Stimulated activated CD8-positive, alpha-beta memory T cell treated with anti-CD3 and anti-CD28 coated beads, Interleukin-4, amount 100 ng/mL, for 24 hours (primary cell): ENCODE measurements at regions not wholly inside any gene's neighbourhood (a gene's known extent, or its start where the extent isn't known, plus 50 kb on each side); places are given as distances from the start of the nearest gene placed in this dataset.
"Not testable (repeated sequence)": the region's sequence is repeated elsewhere in the genome, so short reads cannot be mapped to it uniquely, and the experiment has no call there.

ENCODE experiments used
- DNase-seq: peaks from one replicate; pipeline ENCODE4 v3.0.0-alpha.2; 2020; ENCODE audit warnings: low read depth

DNA sequence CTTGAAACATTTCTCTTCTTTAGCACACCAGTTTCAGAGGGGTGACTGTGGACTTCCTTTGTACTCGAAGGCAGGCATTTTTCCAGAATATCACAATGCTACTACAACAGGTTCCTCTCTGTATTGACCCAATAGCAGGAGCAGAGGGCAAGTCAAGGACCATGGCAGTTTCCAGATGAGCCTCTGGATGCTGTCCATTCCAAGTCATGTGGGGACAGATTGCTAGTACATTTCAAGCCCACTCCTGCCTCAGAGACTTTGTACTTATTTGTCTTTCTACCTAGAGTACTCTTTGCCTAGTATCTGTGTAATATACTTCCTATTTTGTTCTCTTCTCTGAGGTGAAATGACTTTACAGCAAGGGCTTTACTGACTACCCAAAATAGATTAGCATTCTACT lies 373.9 kb downstream of the PIK3C3 start:
- no peak for DNase-seq

GRCh38 chr18:42330296-42330695 lies 375.3 kb downstream of the PIK3C3 start:
- no peak for DNase-seq

- DNase-seq = no peak
Observed at GRCh38 chr18:42333558-42333957, 378.5 kb downstream of the PIK3C3 start.

DNA sequence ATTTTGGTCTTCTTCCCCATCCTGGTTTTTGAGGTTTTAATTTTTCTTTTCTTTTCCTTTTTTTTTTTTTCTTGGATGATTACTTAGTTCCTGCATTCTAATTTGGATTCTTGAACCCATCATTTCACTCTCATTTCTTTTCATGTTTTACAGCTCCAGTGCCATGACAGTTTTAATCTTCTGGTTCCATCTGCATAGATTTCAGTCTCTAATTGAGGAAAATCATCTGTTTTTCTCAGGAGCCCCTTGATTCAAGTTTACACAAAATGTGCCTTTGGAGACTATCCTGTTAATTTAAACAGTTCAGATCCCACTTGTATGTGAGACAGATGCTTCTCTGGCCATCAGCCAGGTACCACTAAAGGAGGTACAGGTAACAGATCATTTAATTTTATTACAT lies 379.9 kb downstream of the PIK3C3 start:
- DNase-seq = no peak

DNA sequence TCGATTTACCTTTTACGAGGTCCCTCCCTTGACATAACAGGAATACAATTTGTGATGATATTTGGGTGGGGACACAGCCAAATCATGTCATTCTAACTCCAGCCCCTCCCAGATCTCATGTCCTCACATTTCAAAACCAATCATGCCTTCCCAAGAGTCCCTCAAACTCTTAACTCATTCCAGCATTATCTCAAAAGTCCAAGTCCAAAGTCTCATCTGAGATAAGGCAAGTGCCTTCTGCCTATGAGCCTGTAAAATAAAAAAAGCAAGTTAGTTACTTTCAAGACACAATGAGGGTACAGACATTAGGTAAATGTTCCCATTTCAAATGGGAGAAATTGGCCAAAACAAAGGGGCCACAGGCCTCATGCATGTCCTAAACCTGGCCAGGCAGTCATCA lies 381.1 kb downstream of the PIK3C3 start:
- no peak for DNase-seq

DNA sequence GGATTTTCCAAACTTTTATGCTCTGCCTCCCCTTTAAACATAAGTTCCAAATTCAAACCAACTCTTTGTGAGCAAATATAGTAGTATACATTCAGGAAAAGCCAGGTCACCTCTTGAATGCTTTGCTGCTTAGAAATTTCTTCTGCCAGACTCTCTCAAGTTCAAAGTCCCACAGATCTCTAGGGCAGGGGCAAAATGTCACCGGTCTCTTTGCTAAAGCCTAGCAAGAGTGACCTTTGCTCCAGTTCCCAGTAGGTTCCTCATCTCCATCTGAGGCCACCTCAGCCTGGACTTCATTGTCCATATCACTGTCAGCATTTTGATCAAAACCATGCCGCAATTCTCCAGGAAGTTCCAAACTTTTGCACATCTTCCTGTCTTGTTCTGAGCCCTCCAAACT lies 382.3 kb downstream of the PIK3C3 start:
- not testable (repeated sequence) for DNase-seq

- no peak for DNase-seq
Observed at GRCh38 chr18:42338683-42339082, 383.6 kb downstream of the PIK3C3 start.

DNA sequence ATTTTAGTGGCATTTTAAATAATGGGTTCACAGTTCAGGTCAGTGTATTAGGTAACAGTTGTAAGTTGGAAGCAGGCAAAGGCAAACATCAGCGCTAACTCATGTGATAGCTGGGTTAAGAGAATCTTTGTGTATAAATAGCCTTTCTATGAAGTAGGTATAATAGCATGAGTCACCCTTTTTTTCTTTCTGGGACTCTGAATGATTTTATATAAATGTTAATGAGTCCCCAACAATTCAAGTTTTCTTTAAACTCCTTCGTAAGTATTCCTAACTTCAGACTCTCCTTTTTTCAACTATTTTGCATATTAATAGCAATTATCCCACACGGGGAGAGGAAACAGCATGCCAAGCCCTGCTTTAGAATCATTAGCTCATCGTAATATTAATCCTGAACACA lies 384.3 kb downstream of the PIK3C3 start:
- no peak for DNase-seq

DNA sequence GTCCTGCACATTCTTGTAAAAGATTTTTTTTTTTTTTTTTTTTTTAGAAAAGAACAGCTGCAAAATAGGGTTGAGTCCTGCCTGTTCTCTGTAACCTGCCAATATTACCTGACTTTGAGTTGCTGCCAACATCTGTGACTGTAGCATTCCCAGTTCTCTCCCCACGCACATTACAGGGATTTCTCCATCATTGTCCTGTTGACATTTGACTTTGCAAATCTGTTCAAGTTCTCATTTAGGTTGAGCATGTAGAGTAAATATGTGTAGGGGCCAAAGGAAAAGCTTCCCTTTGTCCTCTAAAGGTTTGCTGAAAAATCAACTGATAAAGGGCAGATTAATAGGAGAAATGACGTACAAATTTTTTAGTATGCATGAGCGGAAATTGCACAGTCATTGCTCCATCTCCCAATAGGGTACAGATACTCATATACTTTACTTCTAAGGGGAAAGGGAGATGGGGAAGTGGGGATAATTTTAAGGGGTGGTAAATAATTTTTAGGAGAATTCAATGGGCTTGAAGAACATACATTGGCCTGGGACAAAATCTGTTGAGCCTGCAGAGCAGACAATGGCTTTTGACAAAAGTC lies 385.5 kb downstream of the PIK3C3 start:
- DNase-seq = no peak

DNA sequence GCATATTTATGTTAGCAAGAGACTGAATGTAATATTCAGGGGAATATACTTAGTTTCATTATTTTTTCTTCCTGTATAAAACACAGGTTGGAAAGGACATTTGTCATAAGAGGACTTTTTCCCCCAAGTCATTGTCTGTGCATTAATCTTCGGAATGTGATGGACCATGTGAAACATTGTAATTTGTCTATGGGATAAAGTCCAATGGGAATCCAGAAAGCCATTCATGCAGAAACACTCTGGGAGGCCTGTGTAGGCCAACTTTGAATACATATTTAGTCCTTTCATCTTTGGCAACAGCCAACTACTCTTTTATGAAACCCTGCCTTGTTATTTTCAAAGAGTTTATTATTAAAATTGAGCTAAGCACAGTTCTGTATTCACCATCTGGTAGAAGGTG lies 386.4 kb downstream of the PIK3C3 start:
- DNase-seq = no peak

DNA sequence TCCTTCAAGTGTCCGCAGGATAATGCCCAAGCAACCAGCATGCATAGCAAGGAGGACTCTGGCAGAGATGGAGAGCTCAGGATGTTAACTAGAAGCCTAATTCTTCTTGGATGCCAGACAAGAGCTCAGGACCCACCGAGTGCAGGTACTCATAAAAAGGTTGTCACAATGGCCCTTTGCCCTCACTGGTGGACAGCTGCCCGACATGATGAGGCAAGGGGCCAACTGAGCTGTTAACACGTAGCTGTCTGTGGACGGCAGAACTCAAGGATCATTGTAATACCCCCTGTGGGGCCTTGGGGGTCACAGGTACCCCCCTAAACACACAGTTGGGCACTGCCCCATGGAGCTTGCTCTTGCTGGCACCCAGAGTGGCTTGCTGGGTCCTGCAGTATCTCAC lies 393.7 kb downstream of the PIK3C3 start:
- no peak for DNase-seq

DNA sequence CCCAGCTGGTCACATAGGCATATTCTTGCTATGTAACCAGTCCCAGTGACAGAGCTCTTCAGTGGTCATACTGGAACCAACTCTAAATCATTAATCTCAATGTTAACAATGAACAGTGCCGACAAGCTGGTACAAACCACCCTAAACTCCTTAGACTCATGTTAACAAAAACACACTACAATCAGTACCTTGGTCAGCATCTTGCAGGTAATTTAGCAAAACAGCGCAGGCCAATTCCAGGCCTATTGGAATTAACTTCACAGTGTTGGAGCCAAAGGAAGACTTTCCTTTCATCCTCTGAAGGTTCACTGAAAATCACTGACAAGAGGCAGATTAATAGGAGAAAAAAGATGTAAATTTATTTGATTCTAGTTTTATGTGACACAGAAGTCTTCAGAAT lies 396.4 kb downstream of the PIK3C3 start:
- no peak for DNase-seq

GRCh38 chr18:42360716-42361115 lies 405.7 kb downstream of the PIK3C3 start:
- no peak for DNase-seq

DNA sequence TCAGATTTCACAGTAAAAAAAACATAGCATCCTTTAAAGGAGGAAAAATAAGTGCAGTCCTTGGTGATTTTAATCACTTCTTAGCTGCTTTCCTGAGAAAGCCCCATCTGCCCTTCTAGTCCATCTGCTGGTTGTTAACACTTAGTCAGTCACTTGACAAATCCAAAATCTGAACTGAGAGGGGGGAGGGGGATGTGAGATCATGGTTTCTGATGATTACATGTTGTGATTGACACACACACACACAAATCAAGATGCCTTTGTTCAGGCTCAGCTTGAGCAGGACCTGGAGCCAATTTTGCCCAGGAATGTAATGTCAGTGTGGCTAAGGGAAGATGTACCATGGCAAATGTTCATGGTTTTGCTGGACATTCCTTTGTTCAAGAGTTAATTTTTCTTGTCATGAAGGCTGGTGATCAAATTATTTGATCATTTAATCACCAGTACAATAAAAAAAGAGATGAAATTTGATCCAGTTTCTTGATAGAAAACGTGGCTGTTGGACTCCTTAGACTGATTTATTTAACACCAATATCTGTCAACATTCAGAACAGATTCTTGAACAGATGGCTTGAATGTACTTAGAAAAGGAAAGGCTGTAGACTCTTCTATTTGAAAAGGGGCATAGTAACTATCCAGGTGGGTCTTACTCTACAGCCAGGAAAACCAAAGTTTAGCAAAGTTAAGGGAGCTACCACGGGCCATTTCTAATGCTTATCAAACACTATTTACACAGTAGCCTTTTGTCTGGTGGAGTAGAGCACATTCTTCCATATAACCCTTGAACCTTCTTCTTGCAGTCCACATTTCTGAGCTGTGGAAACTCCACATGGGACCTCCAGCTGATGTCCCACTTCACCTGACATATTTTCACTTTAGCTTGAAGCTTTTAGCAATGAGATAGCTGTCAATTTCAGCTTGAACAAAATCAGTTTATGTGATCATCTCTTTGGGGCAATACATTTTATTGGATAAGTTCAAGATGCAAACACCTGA lies 408.7 kb downstream of the PIK3C3 start:
- no peak for DNase-seq

GRCh38 chr18:42364766-42365165 lies 409.7 kb downstream of the PIK3C3 start:
- DNase-seq = no peak

DNA sequence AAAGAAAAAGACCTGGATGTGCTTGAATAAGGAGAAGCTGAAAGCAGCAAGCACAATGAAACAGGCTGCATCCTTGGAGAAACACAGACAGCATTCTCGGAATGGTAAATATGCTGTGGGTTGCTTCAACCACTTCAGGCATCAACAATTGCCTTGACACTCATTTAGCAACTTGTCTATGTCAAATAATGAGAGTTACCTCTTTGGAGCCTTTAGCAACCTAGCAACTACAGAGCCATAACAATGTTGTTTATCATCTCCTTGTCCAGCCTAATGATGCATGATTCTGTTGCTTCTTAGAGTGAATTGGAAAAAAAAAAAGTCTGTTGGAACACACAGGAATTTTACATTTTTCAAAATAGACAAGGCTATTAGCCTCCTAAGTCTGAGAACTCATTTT lies 410.6 kb downstream of the PIK3C3 start:
- DNase-seq = no peak

DNA sequence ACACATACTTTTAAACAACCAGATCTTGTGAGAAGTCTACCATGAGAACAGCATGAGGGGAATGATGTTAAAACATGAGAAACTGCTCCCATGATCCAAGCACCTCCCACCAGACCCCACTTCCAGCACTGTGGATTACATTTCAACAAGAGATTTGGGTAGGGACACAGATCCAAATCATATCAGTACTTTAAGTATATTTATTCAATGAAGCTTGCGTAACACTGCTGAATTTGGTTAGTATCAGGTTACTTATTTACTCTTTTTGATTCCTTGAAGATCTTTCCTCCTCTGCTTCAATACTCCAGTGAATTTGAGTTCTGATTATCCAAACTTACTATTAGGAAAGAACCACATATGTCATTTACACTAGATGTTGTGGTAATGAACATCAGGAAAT lies 418.6 kb downstream of the PIK3C3 start:
- no peak for DNase-seq

- DNase-seq = no peak
Observed at GRCh38 chr18:42374961-42375360, 419.9 kb downstream of the PIK3C3 start.

DNA sequence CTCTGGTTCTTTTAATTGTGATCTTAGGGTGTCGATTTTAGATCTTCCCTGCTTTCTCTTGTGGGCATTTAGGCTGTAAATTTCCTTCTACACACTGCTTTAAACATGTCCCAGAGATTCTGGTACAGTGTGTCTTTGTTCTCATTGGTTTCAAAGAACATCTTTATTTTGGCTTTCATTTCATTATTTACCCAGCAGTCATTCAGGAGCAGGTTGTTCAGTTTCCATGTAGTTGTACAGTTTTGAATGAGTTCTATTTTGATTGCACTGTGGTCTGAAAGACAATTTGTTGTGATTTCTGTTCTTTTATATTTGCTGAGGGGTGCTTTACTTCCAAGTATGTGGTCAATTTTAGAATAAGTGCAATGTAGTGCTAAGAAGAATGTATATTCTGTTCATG lies 423.8 kb downstream of the PIK3C3 start:
- not testable (repeated sequence) for DNase-seq

DNA sequence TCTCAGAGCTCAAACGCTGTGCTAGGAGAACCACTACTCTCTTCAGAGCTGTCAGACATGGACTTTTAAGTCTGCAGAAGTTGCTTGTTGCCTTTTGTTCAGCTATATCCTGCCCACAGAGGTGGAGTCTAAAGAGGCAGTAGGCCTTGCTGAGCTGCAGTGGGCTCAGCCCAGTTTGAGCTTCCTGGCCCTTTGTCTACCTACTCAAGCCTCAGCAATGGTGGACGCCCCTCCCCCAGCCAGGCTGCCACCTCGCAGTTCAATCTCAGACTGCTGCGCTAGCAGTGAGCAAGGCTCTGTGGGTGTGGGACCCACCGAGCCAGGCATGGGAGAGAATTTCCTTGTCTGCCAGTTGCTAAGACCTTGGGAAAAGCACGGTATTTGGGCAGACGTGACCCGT lies 426.2 kb downstream of the PIK3C3 start:
- DNase-seq = not testable (repeated sequence)

GRCh38 chr18:42392416-42392815 lies 437.4 kb downstream of the PIK3C3 start:
- no peak for DNase-seq

GRCh38 chr18:42392926-42393325 lies 437.9 kb downstream of the PIK3C3 start:
- no peak for DNase-seq

DNA sequence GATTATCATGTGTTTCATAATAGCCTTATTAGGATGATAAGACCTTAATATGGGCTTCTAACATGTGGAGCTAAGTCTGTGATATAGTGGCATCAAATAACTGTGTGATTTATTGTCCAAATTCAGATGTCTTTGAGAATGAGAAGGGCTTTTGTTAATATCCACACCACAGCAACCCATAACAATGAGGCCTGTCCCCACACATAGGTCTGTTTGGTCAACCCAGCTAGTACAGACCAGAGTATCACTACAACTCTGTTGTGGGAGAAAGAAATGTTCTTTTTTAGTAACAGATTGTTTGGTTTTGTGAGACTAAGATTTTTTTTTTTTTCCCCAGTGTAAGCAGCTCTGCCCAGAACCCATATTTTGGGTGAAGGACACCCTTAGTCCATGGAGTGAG lies 439.2 kb downstream of the PIK3C3 start:
- no peak for DNase-seq
